Heart left ventricle (tissue), 13 donors: ENCODE measurements at regions not wholly inside any gene's neighbourhood (a gene's known extent, or its start where the extent isn't known, plus 50 kb on each side); places are given as distances from the start of the nearest gene placed in this dataset.
"Not testable (repeated sequence)": the region's sequence is repeated elsewhere in the genome, so short reads cannot be mapped to it uniquely, and the experiment has no call there.

Experiments used
- CTCF ChIP-seq, 12 donors: fragments of 200-600 bp; sonication (generic) in 4 of 12; IDR thresholded peaks; one replicate each; pipeline versions ENCODE4 v1.5.0 to v1.8.0; 2018 to 2022; ENCODE audit warnings: antibody characterized with exemption in 12 of 12, mild to moderate bottlenecking in 5 of 12
- POLR2A ChIP-seq, 2 donors: fragments of 450-650 bp; IDR thresholded peaks; one replicate each; pipeline ENCODE4 v1.6.1; 2017; ENCODE audit warnings: antibody characterized with exemption in 2 of 2, mild to moderate bottlenecking in 2 of 2, moderate library complexity in 2 of 2
- donor health status: ischemic (EF 13 %, LVEDD 7.1; RV severe dilation, severe dysfunction).
- donor health status: DM: no; HTN: yes; CAD: no.
- donor health status: DM: no; HTN: no; CAD: no.
- donor health status: ischemic (EF 25% LVEDD 6.9; RV normal size, moderate dysfunction).
- donor health status: ischemic (EF 25% LVEDD 5.7; RV mildly dilated, moderate dysfunction).
- donor health status: ischemic (EF 35%, LVEDD 5.7; RV mildly dilated, moderate dysfunction).
- donor health status: nonischemic (EF 11% LVEDD 7.7; RV severe dilation, severe dysfunction).
- donor health status: DM: yes; HTN: yes; CAD: no.
- donor health status: PGD.
- donor health status: ischemic (EF 29% LVEDD 5.4; RV normal size, mild dysfunction).
- donor health status: nonischemic (EF 23%, LVEDD 6.1; RV moderate dilation, normal function).

GRCh38 chr15:24437735-24438134 lies 237.8 kb upstream of the NPAP1 start:
- not testable (repeated sequence) for TF ChIP-seq CTCF, POLR2A (IDR thresholded peaks at IDR 0.05)
